HEK293 (cell line): ENCODE measurements at regions not wholly inside any gene's neighbourhood (a gene's known extent, or its start where the extent isn't known, plus 50 kb on each side); places are given as distances from the start of the nearest gene placed in this dataset.

Source experiments
- CTCF ChIA-PET: fragments of 350-600 bp; formaldehyde crosslinking; extraction: SDS; loops from one replicate; lab custom pipeline; 2021; ENCODE audit warnings: antibody characterized with exemption; lab: Yijun Ruan, JAX
- POLR2A ChIA-PET: fragments of 300-600 bp; formaldehyde crosslinking; extraction: SDS; loops from one replicate; lab custom pipeline; 2020; ENCODE audit warnings: antibody characterized with exemption, inconsistent platforms; lab: Yijun Ruan, JAX
- H3K27ac ChIP-seq: fragments of 200-500 bp; sonication (Bioruptor generic); 2 replicates; pipeline ENCODE4 v1.5.1; 2014; ENCODE audit warnings: low read depth, low read length, control low read depth, inconsistent platforms; ENCODE audit errors: extremely low read depth
- H3K36me3 ChIP-seq, 2 experiments: fragments of 200-500 bp in 1 of 2; sonication (Bioruptor generic) in 1 of 2; 1 replicate in 1 of 2; 2 replicates in 1 of 2; pipeline ENCODE4 v1.5.1; 2014 to 2017; ENCODE audit warnings: inconsistent platforms in 2 of 2, low read length in 2 of 2; ENCODE audit not compliant: control insufficient read depth in 2 of 2, insufficient read depth in 1 of 2
- H3K4me1 ChIP-seq: fragments of 200-500 bp; sonication (Bioruptor generic); 2 replicates; pipeline ENCODE4 v1.5.1; 2014; ENCODE audit warnings: mild to moderate bottlenecking, low read length, inconsistent platforms; ENCODE audit not compliant: control insufficient read depth, insufficient read depth
- H3K4me3 ChIP-seq: 2 replicates; pipeline ENCODE4 v1.5.1; 2011; ENCODE audit warnings: low read depth, mild to moderate bottlenecking, control low read depth, low read length, moderate library complexity
- H3K9me3 ChIP-seq: fragments of 200-500 bp; sonication (Bioruptor generic); 2 replicates; pipeline ENCODE4 v1.5.1; 2014; ENCODE audit warnings: low read depth, low read length, inconsistent platforms; ENCODE audit not compliant: control insufficient read depth, insufficient read depth
- BCL11A ChIP-seq: fragments of 450-650 bp; formaldehyde crosslinking; IDR thresholded peaks from 2 replicates; pipeline ENCODE4 v1.5.1; 2016; ENCODE audit warnings: low read depth, missing biosample characterization, missing genetic modification characterization
- KLF10 ChIP-seq: fragments of 450-650 bp; IDR thresholded peaks from 2 replicates; pipeline ENCODE4 v1.5.1; 2018; ENCODE audit warnings: missing biosample characterization, mild to moderate bottlenecking, missing genetic modification characterization
- KLF17 ChIP-seq: fragments of 450-650 bp; formaldehyde crosslinking; IDR thresholded peaks from 2 replicates; pipeline ENCODE4 v1.5.1; 2016; ENCODE audit warnings: missing biosample characterization, missing genetic modification characterization
- MZF1 ChIP-seq: fragments of 450-650 bp; formaldehyde crosslinking; IDR thresholded peaks from 2 replicates; pipeline ENCODE4 v1.5.1; 2017; ENCODE audit warnings: missing biosample characterization, missing genetic modification characterization, borderline replicate concordance
- OVOL3 ChIP-seq: fragments of 450-650 bp; formaldehyde crosslinking; IDR thresholded peaks from 2 replicates; pipeline ENCODE4 v1.5.1; 2016; ENCODE audit warnings: missing biosample characterization, missing genetic modification characterization
- RBAK ChIP-seq: fragments of 450-650 bp; formaldehyde crosslinking; IDR thresholded peaks from 2 replicates; pipeline ENCODE4 v1.5.1; 2016; ENCODE audit warnings: missing biosample characterization, missing genetic modification characterization
- TSHZ1 ChIP-seq: fragments of 450-650 bp; formaldehyde crosslinking; IDR thresholded peaks from 2 replicates; pipeline ENCODE4 v1.5.1; 2016; ENCODE audit warnings: missing biosample characterization, missing genetic modification characterization, borderline replicate concordance
- ZBTB21 ChIP-seq: fragments of 450-650 bp; formaldehyde crosslinking; IDR thresholded peaks from 2 replicates; pipeline ENCODE4 v1.5.1; 2017; ENCODE audit warnings: missing biosample characterization, missing genetic modification characterization
- ZFP69B ChIP-seq: fragments of 450-650 bp; formaldehyde crosslinking; IDR thresholded peaks from 2 replicates; pipeline ENCODE4 v1.5.1; 2016; ENCODE audit warnings: missing biosample characterization, missing genetic modification characterization
- ZNF292 ChIP-seq: fragments of 450-650 bp; formaldehyde crosslinking; IDR thresholded peaks from 2 replicates; pipeline ENCODE4 v1.5.1; 2016; ENCODE audit warnings: low read depth, missing biosample characterization, missing genetic modification characterization, borderline replicate concordance
- ZNF335 ChIP-seq: fragments of 450-650 bp; formaldehyde crosslinking; conservative IDR thresholded peaks from 2 replicates; pipeline ENCODE4 v1.5.1; 2016; ENCODE audit warnings: missing biosample characterization, missing genetic modification characterization
- ZNF366 ChIP-seq: fragments of 450-650 bp; formaldehyde crosslinking; conservative IDR thresholded peaks from 2 replicates; pipeline ENCODE4 v1.5.1; 2016; ENCODE audit warnings: missing biosample characterization, missing genetic modification characterization
- ZNF514 ChIP-seq: fragments of 450-650 bp; formaldehyde crosslinking; IDR thresholded peaks from 2 replicates; pipeline ENCODE4 v1.5.1; 2016; ENCODE audit warnings: missing biosample characterization, missing genetic modification characterization
- ZNF580 ChIP-seq: fragments of 450-650 bp; formaldehyde crosslinking; IDR thresholded peaks from 2 replicates; pipeline ENCODE4 v1.5.1; 2016; ENCODE audit warnings: missing biosample characterization, missing genetic modification characterization
- ZNF585B ChIP-seq: fragments of 450-650 bp; formaldehyde crosslinking; IDR thresholded peaks from 2 replicates; pipeline ENCODE4 v1.5.1; 2016; ENCODE audit warnings: missing biosample characterization, missing genetic modification characterization
- ZNF654 ChIP-seq: fragments of 450-650 bp; formaldehyde crosslinking; IDR thresholded peaks from 2 replicates; pipeline ENCODE4 v1.5.1; 2016; ENCODE audit warnings: low read depth, missing biosample characterization, missing genetic modification characterization
- ZNF747 ChIP-seq: fragments of 450-650 bp; formaldehyde crosslinking; IDR thresholded peaks from 2 replicates; pipeline ENCODE4 v1.5.1; 2016; ENCODE audit warnings: missing biosample characterization, missing genetic modification characterization
- ZNF776 ChIP-seq: fragments of 450-650 bp; formaldehyde crosslinking; IDR thresholded peaks from 2 replicates; pipeline ENCODE4 v1.5.0; 2017; ENCODE audit warnings: missing biosample characterization, missing genetic modification characterization, borderline replicate concordance
- ZNF837 ChIP-seq: fragments of 450-650 bp; formaldehyde crosslinking; IDR thresholded peaks from 2 replicates; pipeline ENCODE4 v1.5.1; 2016; ENCODE audit warnings: missing biosample characterization, missing genetic modification characterization
- ZSCAN30 ChIP-seq: fragments of 450-650 bp; IDR thresholded peaks from 2 replicates; pipeline ENCODE4 v1.5.1; 2018; ENCODE audit warnings: missing biosample characterization, mild to moderate bottlenecking, missing genetic modification characterization, moderate library complexity

GRCh38 chr17:5813357-5813756 lies 229.0 kb upstream of the NLRP1 start:
- Histone ChIP-seq H3K36me3 (no peaks in the 10 kb centered on the region), H3K9me3 (no peaks in the 10 kb centered on the region), H3K4me3 (no peak overlapping the region), H3K27ac (no peak overlapping the region), H3K4me1 (no peaks in the 10 kb centered on the region)
- no peak for TF ChIP-seq ZNF654
- no peak for TF ChIP-seq BCL11A (tag by site-specific recombination)
- no peak for TF ChIP-seq ZNF776 (tag by site-specific recombination)
- no peak for TF ChIP-seq RBAK (tag by site-specific recombination)
- TF ChIP-seq KLF10 (tag by site-specific recombination) = no peak
- TF ChIP-seq ZNF837 (tag by site-specific recombination) = no peak
- TF ChIP-seq ZNF585B (tag by site-specific recombination) = no peak
- TF ChIP-seq ZNF335 = no peak
- TF ChIP-seq ZNF292 (tag by site-specific recombination) = no peak
- TF ChIP-seq ZFP69B (tag by site-specific recombination) = no peak
- no peak for TF ChIP-seq ZSCAN30 (tag by site-specific recombination)
- no peak for TF ChIP-seq TSHZ1
- no peak for TF ChIP-seq ZNF366
- TF ChIP-seq ZNF514 (tag by site-specific recombination) = no peak
- no peak for TF ChIP-seq ZNF747 (tag by site-specific recombination)
- ChIA-PET POLR2A (no interaction called here), CTCF (no interaction called here)

GRCh38 chr17:5815396-5815795 lies 231.1 kb upstream of the NLRP1 start:
- H3K36me3 ChIP-seq = no peaks in the 10 kb centered on the region
- no peak overlapping the region for H3K27ac ChIP-seq
- ChIA-PET POLR2A (no interaction called here), CTCF (no interaction called here)
- TF ChIP-seq KLF17 (tag by site-specific recombination) (no peak), OVOL3 (tag by site-specific recombination) (no peak), ZBTB21 (tag by site-specific recombination) (no peak), ZNF580 (tag by site-specific recombination) (no peak), MZF1 (tag by site-specific recombination) (no peak)
- TF ChIP-seq, all 188 proteins: peak for 0
- no peaks in the 10 kb centered on the region for H3K9me3 ChIP-seq
- H3K4me3 ChIP-seq = no peak overlapping the region
- H3K4me1 ChIP-seq = no peaks in the 10 kb centered on the region
